SK-N-SH treated with all-trans-retinoic acid at 6 μM for 48 hours (cell line): ENCODE measurements at regions not wholly inside any gene's neighbourhood (a gene's known extent, or its start where the extent isn't known, plus 50 kb on each side); places are given as distances from the start of the nearest gene placed in this dataset.

ENCODE experiments used
- ATAC-seq: fragments of 200-7000 bp; cut with Tn5 transposase; 3 replicates; pipeline ENCODE4 v1.9.1; 2020; ENCODE audit warnings: mild to moderate bottlenecking, moderate library complexity
- ARNTL ChIP-seq: fragments of 450-650 bp; formaldehyde crosslinking; IDR thresholded peaks from 2 replicates; pipeline ENCODE4 v1.5.0; 2020; ENCODE audit warnings: low read depth, mild to moderate bottlenecking, moderate library complexity, borderline replicate concordance
- BACH2 ChIP-seq: fragments of 250-450 bp; sonication (Bioruptor Pico); IDR thresholded peaks from 2 replicates; pipeline ENCODE4 v1.9.0; 2021; ENCODE audit warnings: mild to moderate bottlenecking, borderline replicate concordance
- CREB5 ChIP-seq: fragments of 250-450 bp; sonication (Bioruptor Pico); IDR thresholded peaks from 2 replicates; pipeline ENCODE4 v1.5.1; 2020; ENCODE audit warnings: low read depth, mild to moderate bottlenecking, moderate library complexity
- CSDC2 ChIP-seq: fragments of 250-450 bp; sonication (Bioruptor Pico); IDR thresholded peaks from 2 replicates; pipeline ENCODE4 v1.5.0; 2020; ENCODE audit warnings: mild to moderate bottlenecking, moderate library complexity
- CSRNP3 ChIP-seq: fragments of 250-450 bp; sonication (Bioruptor Pico); IDR thresholded peaks from 2 replicates; pipeline ENCODE4 v1.5.1; 2021; ENCODE audit warnings: mild to moderate bottlenecking, moderate library complexity
- ESRRG ChIP-seq: fragments of 250-450 bp; sonication (Bioruptor Pico); IDR thresholded peaks from 2 replicates; pipeline ENCODE4 v1.6.1; 2021; ENCODE audit warnings: mild to moderate bottlenecking
- GLIS3 ChIP-seq: fragments of 250-450 bp; sonication (Bioruptor Pico); IDR thresholded peaks from 2 replicates; pipeline ENCODE4 v1.5.0; 2020; ENCODE audit warnings: mild to moderate bottlenecking, moderate library complexity
- ISL1 ChIP-seq: fragments of 250-450 bp; sonication (Bioruptor Pico); IDR thresholded peaks from 2 replicates; pipeline ENCODE4 v2.1.2; 2022; ENCODE audit warnings: mild to moderate bottlenecking, moderate library complexity
- OSR1 ChIP-seq: fragments of 250-450 bp; sonication (Bioruptor Pico); IDR thresholded peaks from 2 replicates; pipeline ENCODE4 v1.8.0; 2022; ENCODE audit warnings: moderate library complexity, mild to moderate bottlenecking, inconsistent platforms
- RARB ChIP-seq: fragments of 250-450 bp; sonication (Bioruptor Pico); IDR thresholded peaks from 2 replicates; pipeline ENCODE4 v1.8.0; 2021; ENCODE audit warnings: mild to moderate bottlenecking, moderate library complexity
- SNAI2 ChIP-seq: fragments of 250-450 bp; sonication (Bioruptor Pico); IDR thresholded peaks from 2 replicates; pipeline ENCODE4 v1.5.0; 2020; ENCODE audit warnings: mild to moderate bottlenecking, moderate library complexity
- TCF4 ChIP-seq: fragments of 250-450 bp; sonication (Bioruptor Pico); IDR thresholded peaks from 2 replicates; pipeline ENCODE4 v1.8.0; 2021; ENCODE audit warnings: mild to moderate bottlenecking, moderate library complexity, borderline replicate concordance
- TOX ChIP-seq: fragments of 250-450 bp; sonication (Bioruptor Pico); IDR thresholded peaks from 2 replicates; pipeline ENCODE4 v1.8.0; 2021; ENCODE audit warnings: mild to moderate bottlenecking, moderate library complexity, borderline replicate concordance
- ZC3H10 ChIP-seq: fragments of 250-450 bp; sonication (Bioruptor Pico); IDR thresholded peaks from 2 replicates; pipeline ENCODE4 v1.5.1; 2021; ENCODE audit warnings: mild to moderate bottlenecking, moderate library complexity
- ZFP3 ChIP-seq: fragments of 250-450 bp; sonication (Bioruptor Pico); IDR thresholded peaks from 2 replicates; pipeline ENCODE4 v1.5.0; 2020; ENCODE audit warnings: mild to moderate bottlenecking, moderate library complexity
- ZFP30 ChIP-seq: fragments of 450-650 bp; formaldehyde crosslinking; IDR thresholded peaks from 2 replicates; pipeline ENCODE4 v1.5.0; 2022; ENCODE audit warnings: mild to moderate bottlenecking, moderate library complexity
- ZNF565 ChIP-seq: fragments of 450-650 bp; formaldehyde crosslinking; conservative IDR thresholded peaks from 2 replicates; pipeline ENCODE4 v1.5.0; 2020; ENCODE audit warnings: low read depth, mild to moderate bottlenecking, moderate library complexity
- ZNF70 ChIP-seq: fragments of 450-650 bp; formaldehyde crosslinking; IDR thresholded peaks from 2 replicates; pipeline ENCODE4 v1.5.0; 2020; ENCODE audit warnings: mild to moderate bottlenecking, moderate library complexity
- ZNF8 ChIP-seq: fragments of 450-650 bp; formaldehyde crosslinking; IDR thresholded peaks from 2 replicates; pipeline ENCODE4 v1.5.0; 2020; ENCODE audit warnings: mild to moderate bottlenecking, moderate library complexity
- TF ChIP-seq, protein P1 (sequence below): fragments of 250-450 bp; sonication (Bioruptor Pico); IDR thresholded peaks from 2 replicates; pipeline ENCODE4 v1.5.0; 2020; ENCODE audit warnings: mild to moderate bottlenecking, moderate library complexity
- TF ChIP-seq, protein P2 (sequence below): fragments of 250-450 bp; sonication (Bioruptor Pico); IDR thresholded peaks from 2 replicates; pipeline ENCODE4 v1.8.0; 2021; ENCODE audit warnings: low read depth, mild to moderate bottlenecking, moderate library complexity, borderline replicate concordance

- TF ChIP-seq CREB5 (CRISPR knock-in tag) (no peak), BACH2 (CRISPR knock-in tag) (no peak), ISL1 (CRISPR knock-in tag) (no peak), ZNF70 (CRISPR knock-in tag) (no peak), ZFP3 (no peak), TOX (CRISPR knock-in tag) (no peak), ZFP30 (no peak), CSRNP3 (CRISPR knock-in tag) (no peak), GLIS3 (CRISPR knock-in tag) (no peak), ZNF565 (CRISPR knock-in tag) (no peak), TCF4 (CRISPR knock-in tag) (no peak), ARNTL (no peak), ZNF8 (CRISPR knock-in tag) (no peak), RARB (no peak), ESRRG (CRISPR knock-in tag) (no peak)
- TF ChIP-seq, protein P1, sequence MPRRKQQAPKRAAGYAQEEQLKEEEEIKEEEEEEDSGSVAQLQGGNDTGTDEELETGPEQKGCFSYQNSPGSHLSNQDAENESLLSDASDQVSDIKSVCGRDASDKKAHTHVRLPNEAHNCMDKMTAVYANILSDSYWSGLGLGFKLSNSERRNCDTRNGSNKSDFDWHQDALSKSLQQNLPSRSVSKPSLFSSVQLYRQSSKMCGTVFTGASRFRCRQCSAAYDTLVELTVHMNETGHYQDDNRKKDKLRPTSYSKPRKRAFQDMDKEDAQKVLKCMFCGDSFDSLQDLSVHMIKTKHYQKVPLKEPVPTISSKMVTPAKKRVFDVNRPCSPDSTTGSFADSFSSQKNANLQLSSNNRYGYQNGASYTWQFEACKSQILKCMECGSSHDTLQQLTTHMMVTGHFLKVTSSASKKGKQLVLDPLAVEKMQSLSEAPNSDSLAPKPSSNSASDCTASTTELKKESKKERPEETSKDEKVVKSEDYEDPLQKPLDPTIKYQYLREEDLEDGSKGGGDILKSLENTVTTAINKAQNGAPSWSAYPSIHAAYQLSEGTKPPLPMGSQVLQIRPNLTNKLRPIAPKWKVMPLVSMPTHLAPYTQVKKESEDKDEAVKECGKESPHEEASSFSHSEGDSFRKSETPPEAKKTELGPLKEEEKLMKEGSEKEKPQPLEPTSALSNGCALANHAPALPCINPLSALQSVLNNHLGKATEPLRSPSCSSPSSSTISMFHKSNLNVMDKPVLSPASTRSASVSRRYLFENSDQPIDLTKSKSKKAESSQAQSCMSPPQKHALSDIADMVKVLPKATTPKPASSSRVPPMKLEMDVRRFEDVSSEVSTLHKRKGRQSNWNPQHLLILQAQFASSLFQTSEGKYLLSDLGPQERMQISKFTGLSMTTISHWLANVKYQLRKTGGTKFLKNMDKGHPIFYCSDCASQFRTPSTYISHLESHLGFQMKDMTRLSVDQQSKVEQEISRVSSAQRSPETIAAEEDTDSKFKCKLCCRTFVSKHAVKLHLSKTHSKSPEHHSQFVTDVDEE (CRISPR knock-in tag) = no peak
Observed at GRCh38 chr10:78780551-78780961, 288.2 kb upstream of the ZMIZ1 start.

GRCh38 chr10:78781251-78781913, 287.4 kb upstream of the ZMIZ1 start:
- no peak for ATAC-seq
- TF ChIP-seq ZNF70 (CRISPR knock-in tag) (no peak), ZNF565 (CRISPR knock-in tag) (no peak), ZFP3 (no peak), CSRNP3 (CRISPR knock-in tag) (no peak), CSDC2 (CRISPR knock-in tag) (no peak), ZNF8 (CRISPR knock-in tag) (no peak), SNAI2 (CRISPR knock-in tag) (no peak), OSR1 (CRISPR knock-in tag) (no peak), BACH2 (CRISPR knock-in tag) (no peak)
- TF ChIP-seq, protein P1 (CRISPR knock-in tag) = no peak

More at GRCh38 chr10:78780551-78780961, 288.2 kb upstream of the ZMIZ1 start:
- ATAC-seq = no peak

GRCh38 chr10:78781991-78782390, 286.8 kb upstream of the ZMIZ1 start:
- ATAC-seq = no peak
- TF ChIP-seq GLIS3 (CRISPR knock-in tag) (no peak), TOX (CRISPR knock-in tag) (no peak), CREB5 (CRISPR knock-in tag) (no peak), BACH2 (CRISPR knock-in tag) (no peak), ZNF70 (CRISPR knock-in tag) (no peak), ESRRG (CRISPR knock-in tag) (no peak), ZFP30 (no peak), ZFP3 (no peak), ZC3H10 (no peak), ZNF8 (CRISPR knock-in tag) (no peak)
- TF ChIP-seq, protein P2, sequence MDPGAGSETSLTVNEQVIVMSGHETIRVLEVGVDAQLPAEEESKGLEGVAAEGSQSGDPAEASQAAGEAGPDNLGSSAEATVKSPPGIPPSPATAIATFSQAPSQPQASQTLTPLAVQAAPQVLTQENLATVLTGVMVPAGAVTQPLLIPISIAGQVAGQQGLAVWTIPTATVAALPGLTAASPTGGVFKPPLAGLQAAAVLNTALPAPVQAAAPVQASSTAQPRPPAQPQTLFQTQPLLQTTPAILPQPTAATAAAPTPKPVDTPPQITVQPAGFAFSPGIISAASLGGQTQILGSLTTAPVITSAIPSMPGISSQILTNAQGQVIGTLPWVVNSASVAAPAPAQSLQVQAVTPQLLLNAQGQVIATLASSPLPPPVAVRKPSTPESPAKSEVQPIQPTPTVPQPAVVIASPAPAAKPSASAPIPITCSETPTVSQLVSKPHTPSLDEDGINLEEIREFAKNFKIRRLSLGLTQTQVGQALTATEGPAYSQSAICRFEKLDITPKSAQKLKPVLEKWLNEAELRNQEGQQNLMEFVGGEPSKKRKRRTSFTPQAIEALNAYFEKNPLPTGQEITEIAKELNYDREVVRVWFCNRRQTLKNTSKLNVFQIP = no peak
